WTC11 (cell line): ENCODE measurements at regions not wholly inside any gene's neighbourhood (a gene's known extent, or its start where the extent isn't known, plus 50 kb on each side); places are given as distances from the start of the nearest gene placed in this dataset.

Experiments
- CTCF ChIP-seq: fragments of 200-600 bp; IDR thresholded peaks from 2 replicates; pipeline ENCODE4 v1.8.0; 2022; ENCODE audit warnings: antibody characterized with exemption
- FOXK1 ChIP-seq: sonication (generic); formaldehyde crosslinking; IDR thresholded peaks from 2 replicates; pipeline ENCODE4 v1.8.0; 2022; ENCODE audit warnings: mild to moderate bottlenecking, moderate library complexity, missing genetic modification reagents
- NR3C1 ChIP-seq: sonication (generic); formaldehyde crosslinking; conservative IDR thresholded peaks from 2 replicates; pipeline ENCODE4 v1.8.1; 2023; ENCODE audit warnings: low read depth, mild to moderate bottlenecking, missing genetic modification reagents
- SP1 ChIP-seq: sonication (generic); formaldehyde crosslinking; conservative IDR thresholded peaks from 2 replicates; pipeline ENCODE4 v1.8.1; 2022; ENCODE audit warnings: missing genetic modification reagents

GRCh38 chr6:122165014-122165413 is 234.4 kb upstream of the HSF2 start:
- no peak for TF ChIP-seq NR3C1 (CRISPR knock-in tag)
- no peak for TF ChIP-seq CTCF
- TF ChIP-seq SP1 = no peak
- no peak for TF ChIP-seq FOXK1 (CRISPR knock-in tag)
